ENCODE measurements at regions not wholly inside any gene's neighbourhood (a gene's known extent, or its start where the extent isn't known, plus 50 kb on each side); places are given as distances from the start of the nearest gene placed in this dataset.
"Not testable (repeated sequence)": the region's sequence is repeated elsewhere in the genome, so short reads cannot be mapped to it uniquely, and the experiment has no call there.

- H3K9me3 ChIP-seq: no peaks in the 10 kb centered on the region
- DNase-seq: no peak
- no peak for TF ChIP-seq CTCF (IDR thresholded peaks at IDR 0.05; ENCODE audit: low read depth, low read length)
- no peak overlapping the region for H3K4me3 ChIP-seq (ENCODE audit: low read depth, low read length)
- no peaks in the 10 kb centered on the region for H3K4me1 ChIP-seq
- H3K27me3 ChIP-seq: peaks cover 3% of the 10 kb centered on the region
- no peaks in the 10 kb centered on the region for H3K36me3 ChIP-seq
Observed at GRCh38 chr2:31654241-31654640, 73.5 kb upstream of the SRD5A2 start.

GRCh38 chr2:31651736-31652135 lies 71.0 kb upstream of the SRD5A2 start:
- H3K4me3 ChIP-seq (ENCODE audit: low read depth, low read length): no peak overlapping the region
- DNase-seq: no peak
- no peaks in the 10 kb centered on the region for H3K4me1 ChIP-seq
- no peak for TF ChIP-seq CTCF (IDR thresholded peaks at IDR 0.05; ENCODE audit: low read depth, low read length)
- H3K27me3 ChIP-seq: peaks cover 3% of the 10 kb centered on the region; the same call in 1 of the 2 replicates
- no peaks in the 10 kb centered on the region for H3K9me3 ChIP-seq
- no peaks in the 10 kb centered on the region for H3K36me3 ChIP-seq

GRCh38 chr2:31651267-31651666 lies 70.5 kb upstream of the SRD5A2 start:
- no peak overlapping the region for H3K4me3 ChIP-seq (ENCODE audit: low read depth, low read length)
- peaks cover 3% of the 10 kb centered on the region; the same call in 1 of the 2 replicates for H3K27me3 ChIP-seq
- DNase-seq: no peak
- H3K4me1 ChIP-seq: no peaks in the 10 kb centered on the region
- H3K36me3 ChIP-seq: no peaks in the 10 kb centered on the region
- no peaks in the 10 kb centered on the region for H3K9me3 ChIP-seq
- TF ChIP-seq CTCF (IDR thresholded peaks at IDR 0.05; ENCODE audit: low read depth, low read length): no peak

GRCh38 chr2:31644551-31644950 lies 63.8 kb upstream of the SRD5A2 start:
- Histone ChIP-seq H3K27me3 (no peaks in the 10 kb centered on the region; the same call in 1 of the 2 replicates), H3K9me3 (no peaks in the 10 kb centered on the region), H3K4me3 (ENCODE audit: low read depth, low read length) (no peak overlapping the region), H3K4me1 (no peaks in the 10 kb centered on the region), H3K36me3 (no peaks in the 10 kb centered on the region)
- no peak for TF ChIP-seq CTCF (IDR thresholded peaks at IDR 0.05; ENCODE audit: low read depth, low read length)
- no peak for DNase-seq

GRCh38 chr2:31642707-31643106 lies 62.0 kb upstream of the SRD5A2 start:
- Histone ChIP-seq H3K9me3 (no peaks in the 10 kb centered on the region), H3K27me3 (no peaks in the 10 kb centered on the region; the same call in 1 of the 2 replicates), H3K4me3 (ENCODE audit: low read depth, low read length) (no peak overlapping the region), H3K4me1 (no peaks in the 10 kb centered on the region), H3K36me3 (no peaks in the 10 kb centered on the region)
- TF ChIP-seq CTCF (IDR thresholded peaks at IDR 0.05; ENCODE audit: low read depth, low read length): no peak
- no peak for DNase-seq

- H3K4me3 ChIP-seq (ENCODE audit: low read depth, low read length); H3K36me3 ChIP-seq; H3K27me3 ChIP-seq; DNase-seq; H3K4me1 ChIP-seq; H3K9me3 ChIP-seq: not testable (repeated sequence)
Observed at GRCh38 chr2:31632201-31632600, 51.5 kb upstream of the SRD5A2 start.
